GM18861 (cell line): ENCODE measurements at regions not wholly inside any gene's neighbourhood (a gene's known extent, or its start where the extent isn't known, plus 50 kb on each side); places are given as distances from the start of the nearest gene placed in this dataset.
"Not testable (repeated sequence)": the region's sequence is repeated elsewhere in the genome, so short reads cannot be mapped to it uniquely, and the experiment has no call there.

Experiments used
- ATAC-seq: cut with Tn5 transposase; IDR thresholded peaks from one replicate; pipeline ENCODE4 v1.9.1; 2021; ENCODE audit not compliant: unreplicated experiment

- ATAC-seq = no peak
Measured at GRCh38 chr6:126888727-126889725, 229.4 kb upstream of the RSPO3 start.

GRCh38 chr6:126890055-126890454 lies 228.4 kb upstream of the RSPO3 start:
- no peak for ATAC-seq

GRCh38 chr6:126891158-126891557 lies 227.3 kb upstream of the RSPO3 start:
- ATAC-seq = no peak

- not testable (repeated sequence) for ATAC-seq
Measured at GRCh38 chr6:126892869-126893268, 225.6 kb upstream of the RSPO3 start.

GRCh38 chr6:126897758-126898157 lies 220.7 kb upstream of the RSPO3 start:
- ATAC-seq = no peak

- ATAC-seq = no peak
Measured at GRCh38 chr6:126904176-126904575, 214.3 kb upstream of the RSPO3 start.

- ATAC-seq = no peak
Measured at GRCh38 chr6:126905917-126906316, 212.6 kb upstream of the RSPO3 start.

GRCh38 chr6:126907312-126907711 lies 211.2 kb upstream of the RSPO3 start:
- ATAC-seq = no peak

- ATAC-seq = no peak
Measured at GRCh38 chr6:126907996-126908395, 210.5 kb upstream of the RSPO3 start.

GRCh38 chr6:126909493-126909892 lies 209.0 kb upstream of the RSPO3 start:
- no peak for ATAC-seq

- ATAC-seq = no peak
Measured at GRCh38 chr6:126913651-126914050, 204.8 kb upstream of the RSPO3 start.

GRCh38 chr6:126914172-126914571 lies 204.3 kb upstream of the RSPO3 start:
- no peak for ATAC-seq

GRCh38 chr6:126914801-126915200 lies 203.7 kb upstream of the RSPO3 start:
- ATAC-seq = no peak

- no peak for ATAC-seq
Measured at GRCh38 chr6:126919947-126920346, 198.5 kb upstream of the RSPO3 start.

- ATAC-seq = no peak
Measured at GRCh38 chr6:126923807-126924206, 194.7 kb upstream of the RSPO3 start.

GRCh38 chr6:126926926-126927325 lies 191.5 kb upstream of the RSPO3 start:
- ATAC-seq = no peak

GRCh38 chr6:126927841-126928240 lies 190.6 kb upstream of the RSPO3 start:
- no peak for ATAC-seq

- no peak for ATAC-seq
Measured at GRCh38 chr6:126937426-126937825, 181.0 kb upstream of the RSPO3 start.

- no peak for ATAC-seq
Measured at GRCh38 chr6:126939784-126940183, 178.7 kb upstream of the RSPO3 start.

GRCh38 chr6:126941751-126942150 lies 176.7 kb upstream of the RSPO3 start:
- no peak for ATAC-seq

- ATAC-seq = no peak
Measured at GRCh38 chr6:126944512-126944911, 174.0 kb upstream of the RSPO3 start.

- ATAC-seq = no peak
Measured at GRCh38 chr6:126945150-126945685, 173.3 kb upstream of the RSPO3 start.
